CD14-positive monocyte (primary cell): ENCODE measurements at regions not wholly inside any gene's neighbourhood (a gene's known extent, or its start where the extent isn't known, plus 50 kb on each side); places are given as distances from the start of the nearest gene placed in this dataset.

ENCODE experiments used
- DNase-seq, 3 donors: peaks; one replicate each; pipeline ENCODE4 v3.0.0-alpha.2; 2011 to 2022
- H2AFZ ChIP-seq: 2 replicates; pipeline ENCODE4 v1.6.0; 2012; ENCODE audit warnings: mild to moderate bottlenecking, low read depth, low read length, inconsistent platforms; ENCODE audit not compliant: insufficient read depth, poor library complexity, severe bottlenecking
- H3K27ac ChIP-seq, 2 donors: 1 replicate in 1 of 2; 2 replicates in 1 of 2; pipeline ENCODE4 v1.5.1; 2012 to 2013; ENCODE audit warnings: low read length in 2 of 2, control low read depth in 1 of 2, inconsistent platforms in 1 of 2, low read depth in 1 of 2, mild to moderate bottlenecking in 1 of 2
- H3K27me3 ChIP-seq, 2 donors: one replicate each; pipeline versions ENCODE4 v1.6.0 to v1.6.1; 2011 to 2013; ENCODE audit warnings: low read length in 2 of 2; ENCODE audit not compliant: control insufficient read depth in 2 of 2, insufficient read depth in 2 of 2
- H3K36me3 ChIP-seq, 2 donors: replicated peaks in 1 of 2; 1 replicate in 1 of 2; 2 replicates in 1 of 2; pipeline versions ENCODE4 v1.5.1 to v1.6.1; 2012 to 2013; ENCODE audit warnings: low read length in 2 of 2, control low read depth in 1 of 2, inconsistent platforms in 1 of 2, mild to moderate bottlenecking in 1 of 2; ENCODE audit not compliant: insufficient read depth in 2 of 2, control insufficient read depth in 1 of 2
- H3K4me1 ChIP-seq, 2 donors: 1 replicate in 1 of 2; 2 replicates in 1 of 2; pipeline versions ENCODE4 v1.5.1 to v1.6.1; 2012 to 2013; ENCODE audit warnings: low read length in 2 of 2, control low read depth in 1 of 2, inconsistent platforms in 1 of 2, mild to moderate bottlenecking in 1 of 2, moderate library complexity in 1 of 2; ENCODE audit not compliant: insufficient read depth in 2 of 2, control insufficient read depth in 1 of 2
- H3K4me2 ChIP-seq: replicated peaks from 2 replicates; pipeline ENCODE3; 2012; ENCODE audit warnings: low read length, moderate library complexity, mild to moderate bottlenecking; ENCODE audit not compliant: poor library complexity, severe bottlenecking; ENCODE audit errors: extremely low read depth
- H3K4me3 ChIP-seq, 3 experiments: fragments of 200-600 bp in 1 of 3; sonication (generic) in 1 of 3; replicated peaks in 1 of 3; 1 replicate in 2 of 3; 2 replicates in 1 of 3; pipeline ENCODE4 v1.5.1; 2011 to 2013; ENCODE audit warnings: low read length in 3 of 3, mild to moderate bottlenecking in 3 of 3, control low read depth in 2 of 3, low read depth in 2 of 3, inconsistent platforms in 1 of 3, moderate library complexity in 1 of 3
- H3K79me2 ChIP-seq: 2 replicates; pipeline ENCODE4 v1.6.0; 2012; ENCODE audit warnings: mild to moderate bottlenecking, control low read depth, inconsistent platforms, low read length, moderate library complexity; ENCODE audit not compliant: insufficient read depth
- H3K9ac ChIP-seq: 2 replicates; pipeline ENCODE4 v1.6.0; 2017; ENCODE audit warnings: low read length, mild to moderate bottlenecking; ENCODE audit not compliant: insufficient read depth, poor library complexity, severe bottlenecking
- H3K9me3 ChIP-seq, 2 donors: replicated peaks in 1 of 2; 1 replicate in 1 of 2; 2 replicates in 1 of 2; pipeline versions ENCODE4 v1.5.1 to v1.6.1; 2012 to 2013; ENCODE audit warnings: low read length in 2 of 2, control low read depth in 1 of 2; ENCODE audit not compliant: control insufficient read depth in 1 of 2, insufficient read depth in 1 of 2
- H4K20me1 ChIP-seq: 2 replicates; pipeline ENCODE4 v1.6.0; 2012; ENCODE audit warnings: mild to moderate bottlenecking, low read length, control low read depth, moderate library complexity; ENCODE audit not compliant: insufficient read depth
- H3K27ac Mint-ChIP-seq, 7 donors: one replicate each; pipeline ENCODE4 v1.8.0; 2020; ENCODE audit warnings: mild to moderate bottlenecking in 7 of 7, mixed read lengths in 7 of 7, moderate library complexity in 6 of 7, inconsistent platforms in 2 of 7
- H3K27me3 Mint-ChIP-seq, 3 donors: one replicate each; pipeline ENCODE4 v1.8.0; 2021 to 2022; ENCODE audit warnings: low read depth in 3 of 3, mild to moderate bottlenecking in 3 of 3, mixed read lengths in 3 of 3, moderate library complexity in 3 of 3, inconsistent platforms in 1 of 3
- H3K36me3 Mint-ChIP-seq, 2 donors: one replicate each; pipeline ENCODE4 v1.8.0; 2020; ENCODE audit warnings: mixed read lengths in 2 of 2, inconsistent platforms in 1 of 2, mild to moderate bottlenecking in 1 of 2
- H3K4me1 Mint-ChIP-seq: one replicate; pipeline ENCODE4 v1.8.0; 2020; ENCODE audit warnings: mild to moderate bottlenecking, mixed read lengths
- H3K4me3 Mint-ChIP-seq, 2 donors: one replicate each; pipeline ENCODE4 v1.8.0; 2020; ENCODE audit warnings: mild to moderate bottlenecking in 2 of 2, mixed read lengths in 2 of 2, moderate library complexity in 1 of 2
- H3K9me3 Mint-ChIP-seq, 7 donors: one replicate each; pipeline ENCODE4 v1.8.0; 2020 to 2022; ENCODE audit warnings: mixed read lengths in 7 of 7, mild to moderate bottlenecking in 6 of 7, moderate library complexity in 6 of 7, inconsistent platforms in 2 of 7
- WGBS: methylation state at CpG from one replicate; pipeline ENCODE4 v1.1.5; 2013; ENCODE audit warnings: missing lambda C conversion rate; ENCODE audit not compliant: insufficient coverage; 5-methylcytosine and 5-hydroxymethylcytosine counted together
- intact Hi-C, 2 donors: fragments of 100-400 bp; cut with micrococcal nuclease; formaldehyde crosslinking; loops; one replicate each; pipeline versions ENCODE4 v1.15.0 to v1.15.1; 2023
- TF ChIP-seq, protein P1 (sequence below): fragments of 200-600 bp; IDR thresholded peaks from one replicate; pipeline ENCODE4 v1.8.0; 2022; ENCODE audit warnings: antibody characterized with exemption, mild to moderate bottlenecking

DNA sequence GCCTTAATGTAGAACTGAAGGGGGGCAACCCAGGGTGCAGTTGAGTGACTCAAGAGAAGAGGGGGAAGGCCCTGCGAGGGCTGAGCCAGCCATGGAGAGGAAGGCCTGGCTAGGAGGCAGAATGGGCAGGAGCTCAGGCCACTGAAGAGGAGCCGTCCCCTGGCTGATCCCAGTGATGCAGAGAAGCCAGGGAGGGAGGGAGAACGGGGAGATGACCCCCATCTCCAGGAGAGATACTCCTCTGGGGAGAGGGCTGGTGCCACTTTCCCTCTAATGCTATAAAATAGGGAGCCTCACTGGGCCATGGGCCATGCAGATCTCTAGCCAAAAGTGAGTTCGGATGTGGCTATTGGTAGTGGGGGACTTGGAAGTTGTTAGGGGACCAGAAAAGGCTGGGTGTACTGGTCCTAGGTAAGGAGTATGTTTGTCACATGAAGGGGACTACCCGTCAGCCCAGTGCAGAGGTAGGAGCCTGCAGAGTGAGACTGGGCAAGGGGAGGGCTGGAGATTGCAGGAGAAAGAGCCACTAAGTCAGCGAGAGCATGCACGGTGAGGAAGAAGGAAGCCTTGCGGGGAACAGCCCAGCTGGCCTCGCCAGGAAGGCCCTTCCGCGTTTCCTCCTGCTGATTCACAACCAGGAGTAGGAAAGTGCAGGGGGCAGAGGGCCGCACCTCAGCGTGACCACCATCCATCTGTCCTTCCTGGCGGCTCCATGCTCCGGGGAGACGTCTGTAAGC, 347.6 kb downstream of the TCERG1L start:
- H3K36me3 Mint-ChIP-seq: no peaks in the 10 kb centered on the region
- intact Hi-C loops: no loop called here

DNA sequence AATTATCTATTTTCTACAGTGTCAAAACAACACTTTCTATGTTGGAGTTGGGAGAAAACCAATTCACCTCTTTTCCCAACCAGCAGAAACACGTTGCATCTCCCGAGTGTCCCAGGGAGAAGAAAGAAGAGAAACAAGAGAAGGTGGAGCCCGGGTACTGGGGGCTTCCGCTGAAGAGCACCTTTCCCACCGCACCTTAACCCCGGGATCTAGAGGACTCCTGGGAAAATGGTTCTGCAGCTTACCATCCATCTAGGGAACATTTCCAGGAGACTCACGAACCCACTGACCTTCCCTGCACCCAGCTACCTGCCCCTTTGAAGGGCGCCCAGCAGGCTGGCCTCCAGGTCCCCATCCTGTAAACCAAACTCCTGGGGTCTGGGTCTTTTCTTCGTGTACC, 346.8 kb downstream of the TCERG1L start:
- no peak overlapping the region for H3K4me2 ChIP-seq
- no peak overlapping the region for H3K27ac ChIP-seq
- no peak for DNase-seq
- H3K79me2 ChIP-seq: no peaks in the 10 kb centered on the region
- H3K36me3 ChIP-seq: no peaks in the 10 kb centered on the region
- Mint-ChIP-seq H3K4me3 (no peak overlapping the region), H3K27ac (peak overlapping the region in 1 of 7 donors; percentile 13), H3K4me1 (no peaks in the 10 kb centered on the region), H3K9me3 (peaks cover 1 to 11% (median 4%) of the 10 kb centered on the region in 7 donors), H3K27me3 (peaks cover 2 to 3% (median 2%) of the 10 kb centered on the region in 3 donors), H3K36me3 (no peaks in the 10 kb centered on the region)
- TF ChIP-seq, protein P1, sequence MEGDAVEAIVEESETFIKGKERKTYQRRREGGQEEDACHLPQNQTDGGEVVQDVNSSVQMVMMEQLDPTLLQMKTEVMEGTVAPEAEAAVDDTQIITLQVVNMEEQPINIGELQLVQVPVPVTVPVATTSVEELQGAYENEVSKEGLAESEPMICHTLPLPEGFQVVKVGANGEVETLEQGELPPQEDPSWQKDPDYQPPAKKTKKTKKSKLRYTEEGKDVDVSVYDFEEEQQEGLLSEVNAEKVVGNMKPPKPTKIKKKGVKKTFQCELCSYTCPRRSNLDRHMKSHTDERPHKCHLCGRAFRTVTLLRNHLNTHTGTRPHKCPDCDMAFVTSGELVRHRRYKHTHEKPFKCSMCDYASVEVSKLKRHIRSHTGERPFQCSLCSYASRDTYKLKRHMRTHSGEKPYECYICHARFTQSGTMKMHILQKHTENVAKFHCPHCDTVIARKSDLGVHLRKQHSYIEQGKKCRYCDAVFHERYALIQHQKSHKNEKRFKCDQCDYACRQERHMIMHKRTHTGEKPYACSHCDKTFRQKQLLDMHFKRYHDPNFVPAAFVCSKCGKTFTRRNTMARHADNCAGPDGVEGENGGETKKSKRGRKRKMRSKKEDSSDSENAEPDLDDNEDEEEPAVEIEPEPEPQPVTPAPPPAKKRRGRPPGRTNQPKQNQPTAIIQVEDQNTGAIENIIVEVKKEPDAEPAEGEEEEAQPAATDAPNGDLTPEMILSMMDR: no peak
- intact Hi-C loops: no loop called here
- H2AFZ ChIP-seq: no peak overlapping the region
- H3K27me3 ChIP-seq: no peaks in the 10 kb centered on the region
- peaks cover 0 to 3% of the 10 kb centered on the region in 2 donors for H3K9me3 ChIP-seq
- no peak overlapping the region for H3K9ac ChIP-seq
- no peak overlapping the region for H3K4me3 ChIP-seq
- 89% methylated on average over 5 of the region's 9 CpGs for WGBS
- no peaks in the 10 kb centered on the region for H3K4me1 ChIP-seq
- no peaks in the 10 kb centered on the region for H4K20me1 ChIP-seq

More for the DNA sequence above, 347.6 kb downstream of the TCERG1L start:
- no peak overlapping the region for H3K4me2 ChIP-seq
- TF ChIP-seq, protein P1: no peak
- no peak overlapping the region for H3K27ac ChIP-seq
- H4K20me1 ChIP-seq: no peaks in the 10 kb centered on the region
- H3K9me3 ChIP-seq: peaks cover 0 to 3% of the 10 kb centered on the region in 2 donors
- Mint-ChIP-seq H3K27ac (no peak overlapping the region), H3K9me3 (peaks cover 1 to 11% (median 4%) of the 10 kb centered on the region in 7 donors), H3K27me3 (peaks cover 2 to 3% (median 3%) of the 10 kb centered on the region in 3 donors), H3K4me1 (no peaks in the 10 kb centered on the region), H3K4me3 (no peak overlapping the region)
- H3K4me1 ChIP-seq: no peaks in the 10 kb centered on the region
- no peaks in the 10 kb centered on the region for H3K36me3 ChIP-seq
- no peak overlapping the region for H2AFZ ChIP-seq
- no peak overlapping the region for H3K9ac ChIP-seq
- DNase-seq: no peak
- no peak overlapping the region for H3K4me3 ChIP-seq
- H3K27me3 ChIP-seq: no peaks in the 10 kb centered on the region
- 93% methylated on average over 10 of the region's 16 CpGs for WGBS
- H3K79me2 ChIP-seq: no peaks in the 10 kb centered on the region
